Neuronal stem cell (in vitro differentiated cells): ENCODE measurements at regions not wholly inside any gene's neighbourhood (a gene's known extent, or its start where the extent isn't known, plus 50 kb on each side); places are given as distances from the start of the nearest gene placed in this dataset.
A peak's percentile ranks its signal among the peaks of the same experiment; 100 is the strongest.

Source experiments
- DNase-seq: peaks from one replicate; pipeline ENCODE4 v3.0.0-alpha.2; 2013; ENCODE audit warnings: low spot score
- H2AFZ ChIP-seq: one replicate; pipeline ENCODE4 v1.6.1; 2013; ENCODE audit warnings: mild to moderate bottlenecking, low read length, inconsistent platforms
- H2AK5ac ChIP-seq: 2 replicates; pipeline ENCODE4 v1.6.1; 2013; ENCODE audit warnings: low read depth, mild to moderate bottlenecking, inconsistent platforms, low read length, moderate library complexity, mixed read lengths
- H2BK120ac ChIP-seq: 2 replicates; pipeline ENCODE4 v1.6.1; 2013; ENCODE audit warnings: low read depth, mild to moderate bottlenecking, inconsistent platforms, low read length, moderate library complexity, mixed read lengths
- H2BK12ac ChIP-seq: one replicate; pipeline ENCODE4 v1.6.1; 2013; ENCODE audit warnings: low read length, inconsistent platforms
- H2BK15ac ChIP-seq: 2 replicates; pipeline ENCODE4 v1.6.1; 2013; ENCODE audit warnings: mild to moderate bottlenecking, low read length, inconsistent platforms, mixed read lengths
- H2BK5ac ChIP-seq: one replicate; pipeline ENCODE4 v1.6.1; 2013; ENCODE audit warnings: inconsistent platforms, mild to moderate bottlenecking, low read length, moderate library complexity
- H3K14ac ChIP-seq: one replicate; pipeline ENCODE4 v1.6.1; 2013; ENCODE audit warnings: low read length, inconsistent platforms
- H3K18ac ChIP-seq: 2 replicates; pipeline ENCODE4 v1.6.1; 2013; ENCODE audit warnings: low read length, inconsistent platforms
- H3K23ac ChIP-seq: 2 replicates; pipeline ENCODE4 v1.6.1; 2013; ENCODE audit warnings: low read depth, mild to moderate bottlenecking, mixed read lengths, low read length, inconsistent platforms; ENCODE audit not compliant: poor library complexity
- H3K27ac ChIP-seq: replicated peaks from 3 replicates; pipeline ENCODE4 v1.5.1; 2013; ENCODE audit warnings: low read length, inconsistent platforms
- H3K27me3 ChIP-seq, 3 experiments: 2 replicates each; pipeline ENCODE4 v1.6.1; 2013; ENCODE audit warnings: low read length in 3 of 3, mild to moderate bottlenecking in 2 of 3, inconsistent platforms in 1 of 3, low read depth in 1 of 3, mixed read lengths in 1 of 3, moderate library complexity in 1 of 3; ENCODE audit not compliant: control insufficient read depth in 3 of 3, insufficient read depth in 3 of 3
- H3K36me3 ChIP-seq, 2 donors: replicated peaks in 1 of 2; 2 replicates each; pipeline ENCODE4 v1.6.1; 2013; ENCODE audit warnings: low read length in 2 of 2; ENCODE audit not compliant: control insufficient read depth in 2 of 2, insufficient read depth in 2 of 2
- H3K4ac ChIP-seq: 2 replicates; pipeline ENCODE4 v1.6.1; 2013; ENCODE audit warnings: inconsistent platforms, mild to moderate bottlenecking, low read length, moderate library complexity
- H3K4me1 ChIP-seq, 2 donors: 1 replicate in 1 of 2; 2 replicates in 1 of 2; pipeline ENCODE4 v1.6.1; 2013; ENCODE audit warnings: low read length in 2 of 2, low read depth in 1 of 2; ENCODE audit not compliant: control insufficient read depth in 2 of 2, insufficient read depth in 1 of 2
- H3K4me2 ChIP-seq: one replicate; pipeline ENCODE4 v1.6.1; 2013; ENCODE audit warnings: mild to moderate bottlenecking, low read length, inconsistent platforms; ENCODE audit not compliant: insufficient read depth, poor library complexity, severe bottlenecking
- H3K4me3 ChIP-seq, 2 donors: 2 replicates each; pipeline ENCODE4 v1.5.1; 2013; ENCODE audit warnings: low read length in 2 of 2, mild to moderate bottlenecking in 2 of 2, inconsistent platforms in 1 of 2, moderate library complexity in 1 of 2
- H3K79me1 ChIP-seq: one replicate; pipeline ENCODE4 v1.6.1; 2013; ENCODE audit warnings: low read depth, mild to moderate bottlenecking, inconsistent platforms, low read length, moderate library complexity
- H3K9ac ChIP-seq: one replicate; pipeline ENCODE4 v1.6.1; 2013; ENCODE audit warnings: mild to moderate bottlenecking, low read depth, low read length, inconsistent platforms; ENCODE audit not compliant: poor library complexity
- H3K9me3 ChIP-seq, 2 donors: replicated peaks in 1 of 2; 2 replicates each; pipeline versions ENCODE3 to v1.6.1; 2013; ENCODE audit warnings: low read length in 2 of 2, mild to moderate bottlenecking in 2 of 2, inconsistent platforms in 1 of 2, low read depth in 1 of 2, mixed read lengths in 1 of 2, moderate library complexity in 1 of 2; ENCODE audit not compliant: control insufficient read depth in 2 of 2, insufficient read depth in 1 of 2
- H4K8ac ChIP-seq: one replicate; pipeline ENCODE4 v1.6.1; 2013; ENCODE audit warnings: low read depth, mild to moderate bottlenecking, inconsistent platforms, low read length, moderate library complexity
- H4K91ac ChIP-seq: one replicate; pipeline ENCODE4 v1.6.1; 2013; ENCODE audit warnings: low read length, low read depth, mild to moderate bottlenecking, inconsistent platforms; ENCODE audit not compliant: poor library complexity
- WGBS, 2 donors: extraction: QIAGEN DNeasy Blood & Tissue Kit; methylation state at CpG; one replicate each; pipeline ENCODE4 v1.1.7; 2013; ENCODE audit warnings: missing lambda C conversion rate in 2 of 2, mixed read lengths in 1 of 2; ENCODE audit not compliant: insufficient read length in 2 of 2, insufficient replicate concordance in 1 of 2; ENCODE audit errors: extremely low coverage in 2 of 2; 5-methylcytosine and 5-hydroxymethylcytosine counted together

DNA sequence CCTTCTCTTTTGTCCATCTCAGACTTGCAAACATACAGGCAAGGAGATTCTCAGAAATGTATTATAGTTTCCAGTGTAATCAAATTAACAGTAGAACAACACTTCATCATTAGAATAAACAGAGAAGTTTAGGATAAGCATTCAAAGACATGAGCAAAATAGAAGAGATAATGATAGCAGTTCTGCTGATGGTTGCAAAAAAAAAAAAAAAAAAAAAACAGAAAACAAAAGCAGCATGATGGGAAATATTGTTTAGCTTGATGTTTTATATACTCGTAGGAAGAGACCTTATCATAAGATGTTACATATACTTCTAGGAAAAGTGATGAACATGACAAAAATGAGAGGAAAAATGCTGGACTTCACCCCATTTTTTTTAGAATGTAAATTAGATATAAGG, 1356.2 kb downstream of the MAT2B start:
- H3K4ac ChIP-seq: no peak overlapping the region
- H3K36me3 ChIP-seq: no peaks in the 10 kb centered on the region
- no peak overlapping the region for H2BK15ac ChIP-seq
- H4K91ac ChIP-seq: no peak overlapping the region
- no peak overlapping the region for H2BK5ac ChIP-seq
- no peak overlapping the region for H2AFZ ChIP-seq
- H3K4me1 ChIP-seq: no peaks in the 10 kb centered on the region
- H3K9me3 ChIP-seq: no peaks in the 10 kb centered on the region
- WGBS, 2 donors: no CpG with 5 or more reads among the region's 1 CpG
- no peak overlapping the region for H3K14ac ChIP-seq
- no peaks in the 10 kb centered on the region for H3K27me3 ChIP-seq
- DNase-seq: no peak
- H3K9ac ChIP-seq: no peak overlapping the region
- no peak overlapping the region for H3K4me2 ChIP-seq
- no peak overlapping the region for H3K18ac ChIP-seq
- no peak overlapping the region for H2BK12ac ChIP-seq
- H4K8ac ChIP-seq: no peak overlapping the region
- H2AK5ac ChIP-seq: no peak overlapping the region
- no peak overlapping the region for H3K4me3 ChIP-seq
- H3K27ac ChIP-seq: no peak overlapping the region
- no peaks in the 10 kb centered on the region for H3K79me1 ChIP-seq
- no peak overlapping the region for H2BK120ac ChIP-seq
- no peak overlapping the region for H3K23ac ChIP-seq

DNA sequence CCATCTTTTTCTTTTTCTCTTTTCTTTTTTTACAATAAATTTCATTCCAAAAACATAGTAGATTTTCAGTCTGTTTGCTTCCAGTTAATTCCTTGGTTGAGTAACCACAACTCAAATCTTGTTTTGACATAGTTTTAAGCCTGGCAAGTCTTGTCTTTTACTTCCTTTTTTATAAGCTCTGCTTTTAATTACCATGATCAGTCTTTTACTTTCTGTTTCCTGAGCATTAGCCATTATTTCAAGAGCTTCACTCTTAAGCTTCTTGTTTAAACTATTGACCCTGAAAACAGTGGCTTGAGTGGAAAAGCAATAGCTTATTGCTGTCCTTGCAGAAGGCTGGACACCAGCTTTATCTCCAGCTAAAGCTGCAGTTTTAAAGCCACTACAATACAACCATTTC, 1363.3 kb downstream of the MAT2B start:
- Histone ChIP-seq H4K8ac (no peak overlapping the region), H2BK12ac (no peak overlapping the region), H2BK120ac (no peak overlapping the region), H3K14ac (no peak overlapping the region), H3K23ac (no peak overlapping the region), H3K4ac (no peak overlapping the region), H2AFZ (no peak overlapping the region), H3K4me2 (no peak overlapping the region), H3K18ac (no peak overlapping the region), H2BK5ac (no peak overlapping the region), H3K9ac (no peak overlapping the region), H3K4me1 (peaks cover 0 to 2% of the 10 kb centered on the region in 2 donors), H3K36me3 (no peaks in the 10 kb centered on the region), H3K27ac (no peak overlapping the region), H3K9me3 (no peaks in the 10 kb centered on the region), H3K27me3 (no peaks in the 10 kb centered on the region), H4K91ac (no peak overlapping the region), H3K4me3 (no peak overlapping the region), H2AK5ac (no peak overlapping the region), H3K79me1 (no peaks in the 10 kb centered on the region), H2BK15ac (no peak overlapping the region)
- DNase-seq: peak; percentile 9

DNA sequence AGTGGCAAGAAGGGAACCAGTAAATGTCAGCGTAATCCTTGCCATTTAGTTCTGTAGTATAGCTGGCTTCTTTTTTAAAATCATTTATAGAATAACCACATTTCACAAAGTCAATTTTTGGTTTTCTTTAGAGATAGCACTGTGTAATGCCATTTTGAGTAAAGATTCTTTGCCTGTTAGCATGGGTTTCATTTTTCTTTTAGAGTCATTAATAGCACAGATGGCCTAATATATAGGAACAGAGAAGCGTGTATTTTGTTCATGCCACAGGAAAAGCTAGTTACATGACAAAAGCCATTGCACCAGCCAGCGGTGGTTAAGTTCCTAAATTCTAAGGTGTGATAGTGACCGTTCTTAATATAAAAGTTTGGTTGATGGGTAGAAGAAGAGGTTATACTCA, 1363.9 kb downstream of the MAT2B start:
- Histone ChIP-seq H3K9me3 (no peaks in the 10 kb centered on the region), H2BK15ac (no peak overlapping the region), H2BK12ac (no peak overlapping the region), H3K18ac (no peak overlapping the region), H3K4me2 (no peak overlapping the region), H3K14ac (no peak overlapping the region), H3K36me3 (no peaks in the 10 kb centered on the region), H4K8ac (no peak overlapping the region), H3K4me3 (no peak overlapping the region), H3K4me1 (peaks cover 0 to 2% of the 10 kb centered on the region in 2 donors), H3K9ac (no peak overlapping the region), H3K4ac (no peak overlapping the region), H3K23ac (no peak overlapping the region), H4K91ac (no peak overlapping the region), H3K27me3 (no peaks in the 10 kb centered on the region), H2AFZ (no peak overlapping the region), H3K79me1 (no peaks in the 10 kb centered on the region), H3K27ac (no peak overlapping the region), H2BK120ac (no peak overlapping the region), H2BK5ac (no peak overlapping the region), H2AK5ac (no peak overlapping the region)
- no peak for DNase-seq
- WGBS, 2 donors: no CpG with 5 or more reads among the region's 4 CpGs

DNA sequence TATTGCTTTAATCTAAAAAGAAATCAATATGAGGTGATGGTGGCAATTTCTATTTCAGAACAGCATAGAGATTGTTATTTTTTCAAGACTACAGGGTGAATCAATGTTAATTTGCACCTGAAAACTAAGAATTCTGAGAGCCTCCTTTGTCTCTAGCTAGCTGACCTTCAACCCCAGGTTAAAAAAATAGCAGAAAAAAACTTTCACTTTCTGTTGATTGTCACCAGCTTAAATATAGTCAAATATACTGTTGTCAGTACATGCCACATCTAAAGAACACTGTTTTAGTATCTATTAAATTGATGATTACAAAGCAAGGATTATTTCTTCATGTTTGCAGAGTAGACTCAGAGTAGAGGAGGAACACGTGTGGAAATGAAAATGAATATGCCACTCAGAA, 1371.4 kb downstream of the MAT2B start:
- no CpG with 5 or more reads among the region's 1 CpG for WGBS, 2 donors
- Histone ChIP-seq H3K23ac (no peak overlapping the region), H2BK15ac (no peak overlapping the region)

More for the DNA sequence above, 1371.4 kb downstream of the MAT2B start:
- no peak overlapping the region for H2AK5ac ChIP-seq
- no peaks in the 10 kb centered on the region for H3K79me1 ChIP-seq
- H3K4me2 ChIP-seq: no peak overlapping the region
- H3K4me1 ChIP-seq: no peaks in the 10 kb centered on the region
- H3K27ac ChIP-seq: no peak overlapping the region
- no peak overlapping the region for H2BK5ac ChIP-seq
- peaks cover 2 to 8% of the 10 kb centered on the region in 2 donors for H3K9me3 ChIP-seq
- H3K27me3 ChIP-seq: no peaks in the 10 kb centered on the region
- no peak overlapping the region for H3K4me3 ChIP-seq
- H3K4ac ChIP-seq: no peak overlapping the region
- DNase-seq: no peak
- no peak overlapping the region for H2AFZ ChIP-seq
- H2BK12ac ChIP-seq: no peak overlapping the region
- no peak overlapping the region for H2BK120ac ChIP-seq
- H3K14ac ChIP-seq: no peak overlapping the region
- H3K9ac ChIP-seq: no peak overlapping the region
- no peak overlapping the region for H4K91ac ChIP-seq
- no peak overlapping the region for H4K8ac ChIP-seq
- H3K36me3 ChIP-seq: no peaks in the 10 kb centered on the region
- H3K18ac ChIP-seq: no peak overlapping the region
